Type B pancreatic cell (in vitro differentiated cells): ENCODE measurements at regions not wholly inside any gene's neighbourhood (a gene's known extent, or its start where the extent isn't known, plus 50 kb on each side); places are given as distances from the start of the nearest gene placed in this dataset.

Source experiments
- DNase-seq: peaks from one replicate; pipeline ENCODE4 v3.0.0; 2021; ENCODE audit warnings: mixed read lengths; ENCODE audit not compliant: unreplicated experiment; ENCODE audit errors: extremely low spot score
- H3K27ac Mint-ChIP-seq: 2 replicates; pipeline ENCODE4 v1.8.0; 2021; ENCODE audit warnings: mild to moderate bottlenecking, mixed read lengths
- H3K27me3 Mint-ChIP-seq: 2 replicates; pipeline ENCODE4 v1.8.0; 2021; ENCODE audit warnings: mixed read lengths
- H3K36me3 Mint-ChIP-seq: 2 replicates; pipeline ENCODE4 v1.8.0; 2021; ENCODE audit warnings: mixed read lengths
- H3K4me1 Mint-ChIP-seq: one replicate; pipeline ENCODE4 v1.8.0; 2021; ENCODE audit warnings: mixed read lengths; ENCODE audit not compliant: unreplicated experiment
- H3K4me3 Mint-ChIP-seq: 2 replicates; pipeline ENCODE4 v1.8.0; 2021; ENCODE audit warnings: mild to moderate bottlenecking, mixed read lengths
- H3K9me3 Mint-ChIP-seq: 2 replicates; pipeline ENCODE4 v1.8.0; 2021; ENCODE audit warnings: mixed read lengths
- TF ChIP-seq, protein P1 (sequence below): fragments of 200-600 bp; sonication (generic); conservative IDR thresholded peaks from 2 replicates; pipeline ENCODE4 v1.5.0; 2021; ENCODE audit warnings: antibody characterized with exemption, mild to moderate bottlenecking

DNA sequence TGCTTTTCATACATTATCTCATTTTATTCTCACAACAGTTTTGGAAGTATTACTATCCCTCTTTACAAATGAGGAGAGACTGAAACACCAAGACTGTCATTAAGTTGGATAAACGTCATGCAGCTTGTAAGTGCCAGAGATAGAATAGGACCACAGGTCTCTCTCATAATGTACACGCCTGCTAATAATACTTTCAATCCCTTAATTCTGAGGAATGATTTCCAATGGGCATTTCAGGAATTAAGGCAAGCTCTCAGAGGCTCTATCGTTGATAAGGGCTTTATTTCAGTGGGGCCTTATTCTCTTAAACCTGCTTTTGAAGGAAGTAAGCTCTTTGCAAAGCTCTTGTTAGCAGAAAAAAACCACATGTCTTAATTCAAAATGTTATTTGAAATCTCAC is 229.1 kb downstream of the NFKBIZ start:
- Mint-ChIP-seq H3K27me3 (no peaks in the 10 kb centered on the region), H3K4me1 (peaks cover 14% of the 10 kb centered on the region), H3K4me3 (no peak overlapping the region), H3K9me3 (peaks cover 3% of the 10 kb centered on the region), H3K27ac (no peak overlapping the region), H3K36me3 (no peaks in the 10 kb centered on the region)
- no peak for DNase-seq
- TF ChIP-seq, protein P1, sequence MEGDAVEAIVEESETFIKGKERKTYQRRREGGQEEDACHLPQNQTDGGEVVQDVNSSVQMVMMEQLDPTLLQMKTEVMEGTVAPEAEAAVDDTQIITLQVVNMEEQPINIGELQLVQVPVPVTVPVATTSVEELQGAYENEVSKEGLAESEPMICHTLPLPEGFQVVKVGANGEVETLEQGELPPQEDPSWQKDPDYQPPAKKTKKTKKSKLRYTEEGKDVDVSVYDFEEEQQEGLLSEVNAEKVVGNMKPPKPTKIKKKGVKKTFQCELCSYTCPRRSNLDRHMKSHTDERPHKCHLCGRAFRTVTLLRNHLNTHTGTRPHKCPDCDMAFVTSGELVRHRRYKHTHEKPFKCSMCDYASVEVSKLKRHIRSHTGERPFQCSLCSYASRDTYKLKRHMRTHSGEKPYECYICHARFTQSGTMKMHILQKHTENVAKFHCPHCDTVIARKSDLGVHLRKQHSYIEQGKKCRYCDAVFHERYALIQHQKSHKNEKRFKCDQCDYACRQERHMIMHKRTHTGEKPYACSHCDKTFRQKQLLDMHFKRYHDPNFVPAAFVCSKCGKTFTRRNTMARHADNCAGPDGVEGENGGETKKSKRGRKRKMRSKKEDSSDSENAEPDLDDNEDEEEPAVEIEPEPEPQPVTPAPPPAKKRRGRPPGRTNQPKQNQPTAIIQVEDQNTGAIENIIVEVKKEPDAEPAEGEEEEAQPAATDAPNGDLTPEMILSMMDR, result no peak

DNA sequence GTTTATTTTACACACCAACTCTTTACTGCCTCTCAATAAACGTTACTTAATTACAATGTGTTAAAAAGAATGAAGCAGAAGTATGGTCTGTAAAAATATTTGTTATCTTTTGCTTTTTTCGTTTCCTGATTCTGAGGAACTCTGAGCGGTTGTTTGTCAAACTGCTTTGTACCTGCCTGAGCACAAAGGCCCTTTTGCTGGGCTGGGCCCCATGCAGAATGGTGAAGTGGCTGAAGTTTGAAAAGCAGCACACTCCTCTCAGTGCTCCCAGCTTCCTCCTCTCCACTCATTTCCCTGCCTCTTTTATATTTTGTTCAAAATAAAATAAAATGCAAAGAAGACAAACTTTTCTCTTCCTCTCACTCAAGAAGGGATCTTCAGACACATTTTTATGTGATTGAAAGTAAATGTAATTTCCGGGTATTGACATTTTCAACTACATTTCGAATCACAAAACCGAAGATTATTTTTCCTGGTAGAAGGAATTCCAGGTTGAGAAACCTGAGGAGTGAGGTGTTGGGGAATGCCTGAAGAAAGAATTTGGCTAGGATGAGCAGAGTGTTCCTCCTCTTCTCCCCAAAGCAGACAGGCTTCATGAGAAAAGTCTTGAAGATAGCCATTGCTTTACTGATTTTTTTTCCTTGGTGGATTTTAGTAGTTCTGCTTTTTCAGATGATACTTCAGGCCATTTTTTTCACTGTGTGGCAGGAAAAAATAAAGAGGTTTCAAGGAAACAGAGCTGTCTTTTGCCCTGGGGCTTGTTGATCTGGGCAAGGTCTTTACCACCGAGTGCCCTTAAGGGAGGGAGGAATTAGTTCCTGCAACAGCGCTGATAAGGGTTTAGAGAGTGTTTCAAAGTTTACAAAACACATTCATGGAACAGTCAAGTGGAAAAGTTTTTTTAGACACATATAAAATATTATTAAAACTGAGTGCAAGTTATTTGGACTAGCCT is 229.8 kb downstream of the NFKBIZ start:
- no peak overlapping the region for H3K4me3 Mint-ChIP-seq

DNA sequence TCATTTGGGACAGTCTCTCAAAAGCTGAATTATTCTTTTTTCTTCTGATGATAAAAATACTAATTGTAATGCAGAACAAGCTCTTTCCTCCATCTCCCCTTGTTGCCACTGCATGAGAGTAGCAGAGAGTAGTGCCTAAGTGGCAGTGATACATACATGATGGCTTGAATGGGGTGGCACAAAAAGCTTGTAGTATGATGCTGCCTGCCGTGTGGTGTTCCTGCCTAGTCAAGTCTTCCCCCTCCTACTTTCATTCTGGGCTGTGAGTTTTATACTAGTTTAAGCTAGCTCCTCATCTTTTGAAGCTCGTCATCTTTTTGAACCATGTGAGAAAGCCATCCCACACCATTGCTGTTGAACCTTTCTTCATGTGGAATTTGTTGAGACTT is 230.5 kb downstream of the NFKBIZ start:
- TF ChIP-seq, protein P1, result no peak
- H3K4me1 Mint-ChIP-seq, result peaks cover 19% of the 10 kb centered on the region
- no peak overlapping the region for H3K4me3 Mint-ChIP-seq
- H3K9me3 Mint-ChIP-seq, result peaks cover 3% of the 10 kb centered on the region
- no peak for DNase-seq
- H3K27me3 Mint-ChIP-seq, result no peaks in the 10 kb centered on the region
- no peak overlapping the region for H3K27ac Mint-ChIP-seq
- no peaks in the 10 kb centered on the region for H3K36me3 Mint-ChIP-seq

More for the DNA sequence above, 229.8 kb downstream of the NFKBIZ start:
- peak overlapping the region; percentile 63 for H3K27ac Mint-ChIP-seq
- peaks cover 17% of the 10 kb centered on the region for H3K4me1 Mint-ChIP-seq
- no peaks in the 10 kb centered on the region for H3K36me3 Mint-ChIP-seq
- TF ChIP-seq, protein P1, result no peak
- no peaks in the 10 kb centered on the region for H3K27me3 Mint-ChIP-seq
- no peak for DNase-seq
- H3K9me3 Mint-ChIP-seq, result peaks cover 3% of the 10 kb centered on the region

DNA sequence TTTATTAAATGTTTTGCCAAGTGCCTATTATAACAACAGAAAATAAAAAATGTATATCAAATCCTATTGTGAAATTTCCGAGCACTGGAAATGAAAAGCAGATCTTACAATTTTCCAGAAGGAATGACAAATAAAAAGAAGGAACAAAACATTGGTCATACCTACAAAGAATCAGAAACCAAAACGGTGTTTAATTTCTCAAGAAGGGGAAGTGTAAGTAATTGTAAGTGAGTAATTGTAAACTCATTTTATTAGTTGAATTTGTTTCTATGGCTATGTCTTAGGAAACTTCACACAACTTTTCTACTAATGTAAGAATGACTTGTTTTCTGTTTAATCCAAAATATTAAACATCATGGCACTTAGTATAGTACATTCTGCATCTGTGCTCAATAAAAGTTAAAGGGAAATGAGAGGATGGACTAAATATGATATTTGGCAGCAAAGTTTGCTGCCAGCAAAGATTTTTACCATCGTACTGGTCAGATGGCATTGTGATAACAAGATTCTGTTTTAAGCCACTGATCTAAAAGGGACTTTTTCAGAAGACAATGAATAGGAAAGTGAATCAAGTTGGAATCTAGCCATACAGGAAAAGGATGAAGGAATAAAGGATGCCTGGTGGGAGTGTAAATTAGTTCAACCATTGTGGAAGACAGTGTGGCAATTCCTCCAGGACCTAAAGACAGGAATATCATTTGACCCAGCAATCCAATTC is 232.4 kb downstream of the NFKBIZ start:
- H3K9me3 Mint-ChIP-seq, result no peaks in the 10 kb centered on the region
- no peaks in the 10 kb centered on the region for H3K36me3 Mint-ChIP-seq

DNA sequence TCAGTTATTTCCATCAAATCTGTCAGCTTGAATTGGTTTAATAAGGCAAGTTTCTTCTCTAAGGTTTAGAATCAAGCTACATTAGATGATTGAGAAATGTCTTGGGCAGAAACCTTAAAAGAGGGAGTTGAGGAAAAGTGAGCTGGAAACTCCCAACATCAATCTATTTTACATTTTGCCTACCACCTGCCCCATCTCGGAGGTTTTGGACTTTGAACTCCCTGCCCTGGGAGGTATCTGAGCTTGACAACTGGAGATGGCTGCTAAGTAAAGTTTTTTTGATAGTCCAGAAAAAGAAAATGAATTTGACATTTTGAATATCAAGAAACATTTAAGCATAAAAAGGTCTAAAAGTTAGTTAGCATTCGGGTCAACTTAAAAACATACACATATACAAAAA is 234.2 kb downstream of the NFKBIZ start:
- peaks cover 19% of the 10 kb centered on the region for H3K4me1 Mint-ChIP-seq
- H3K27me3 Mint-ChIP-seq, result no peaks in the 10 kb centered on the region
- no peak overlapping the region for H3K4me3 Mint-ChIP-seq
- TF ChIP-seq, protein P1, result no peak
- no peak for DNase-seq
- no peaks in the 10 kb centered on the region for H3K36me3 Mint-ChIP-seq
- no peak overlapping the region for H3K27ac Mint-ChIP-seq
- no peaks in the 10 kb centered on the region for H3K9me3 Mint-ChIP-seq

More for the DNA sequence above, 232.4 kb downstream of the NFKBIZ start:
- H3K4me3 Mint-ChIP-seq, result no peak overlapping the region
- DNase-seq, result no peak
- peaks cover 19% of the 10 kb centered on the region for H3K4me1 Mint-ChIP-seq
- TF ChIP-seq, protein P1, result no peak
- no peaks in the 10 kb centered on the region for H3K27me3 Mint-ChIP-seq
- H3K27ac Mint-ChIP-seq, result no peak overlapping the region
